WTC11 (cell line): ENCODE measurements at regions not wholly inside any gene's neighbourhood (a gene's known extent, or its start where the extent isn't known, plus 50 kb on each side); places are given as distances from the start of the nearest gene placed in this dataset.

Source experiments
- ATAC-seq: fragments of 200-7000 bp; cut with Tn5 transposase; 2 replicates; pipeline ENCODE4 v1.10.0; 2021; ENCODE audit warnings: mild to moderate bottlenecking, moderate library complexity
- CTCF ChIA-PET: fragments of 300-600 bp; sonication (Branson Sonifier 250); formaldehyde crosslinking; loops from one replicate; lab custom pipeline; 2021; ENCODE audit warnings: antibody characterized with exemption; lab: Charles Lee
- POLR2A ChIA-PET: fragments of 350-600 bp; sonication (Branson Sonifier 250); formaldehyde crosslinking; loops from one replicate; lab custom pipeline; 2021; ENCODE audit warnings: antibody characterized with exemption; lab: Charles Lee
- DNase-seq: peaks from one replicate; pipeline ENCODE4 v3.0.0; 2021; ENCODE audit warnings: low spot score
- H3K27ac Mint-ChIP-seq: 2 replicates; pipeline ENCODE4 v1.8.0; 2021; ENCODE audit warnings: mixed read lengths
- H3K27me3 Mint-ChIP-seq: 2 replicates; pipeline ENCODE4 v1.8.0; 2021; ENCODE audit warnings: low read depth, mild to moderate bottlenecking, moderate library complexity, mixed read lengths
- H3K36me3 Mint-ChIP-seq: 2 replicates; pipeline ENCODE4 v1.8.0; 2021; ENCODE audit warnings: mixed read lengths
- H3K4me1 Mint-ChIP-seq: 2 replicates; pipeline ENCODE4 v1.8.0; 2022; ENCODE audit warnings: mixed read lengths
- H3K4me3 Mint-ChIP-seq: 2 replicates; pipeline ENCODE4 v1.8.0; 2021; ENCODE audit warnings: mild to moderate bottlenecking, moderate library complexity, mixed read lengths
- H3K9me3 Mint-ChIP-seq: 2 replicates; pipeline ENCODE4 v1.8.0; 2021; ENCODE audit warnings: mixed read lengths
- AFF4 ChIP-seq: sonication (generic); formaldehyde crosslinking; IDR thresholded peaks from 2 replicates; pipeline ENCODE4 v1.8.1; 2023; ENCODE audit warnings: mild to moderate bottlenecking, missing genetic modification reagents, borderline replicate concordance
- ATF1 ChIP-seq: sonication (generic); formaldehyde crosslinking; IDR thresholded peaks from 2 replicates; pipeline ENCODE4 v1.8.1; 2023; ENCODE audit warnings: mild to moderate bottlenecking, moderate library complexity, missing genetic modification reagents
- CREB1 ChIP-seq: sonication (generic); formaldehyde crosslinking; IDR thresholded peaks from 2 replicates; pipeline ENCODE4 v1.8.0; 2023; ENCODE audit warnings: mild to moderate bottlenecking, missing genetic modification reagents
- E2F4 ChIP-seq: sonication (generic); formaldehyde crosslinking; IDR thresholded peaks from 2 replicates; pipeline ENCODE4 v1.8.1; 2022; ENCODE audit warnings: low read depth, mild to moderate bottlenecking, moderate library complexity, missing genetic modification reagents, borderline replicate concordance
- MYBL2 ChIP-seq: sonication (generic); formaldehyde crosslinking; IDR thresholded peaks from 2 replicates; pipeline ENCODE4 v1.8.1; 2023; ENCODE audit warnings: mild to moderate bottlenecking, moderate library complexity, missing genetic modification reagents
- NFATC4 ChIP-seq: fragments of 250-450 bp; sonication (Bioruptor Pico); IDR thresholded peaks from 2 replicates; pipeline ENCODE4 v1.9.0; 2021; ENCODE audit warnings: mild to moderate bottlenecking
- NFYB ChIP-seq: sonication (generic); formaldehyde crosslinking; conservative IDR thresholded peaks from 2 replicates; pipeline ENCODE4 v1.8.0; 2022; ENCODE audit warnings: low read depth, missing genetic modification reagents
- NR1H2 ChIP-seq: sonication (generic); formaldehyde crosslinking; IDR thresholded peaks from 2 replicates; pipeline ENCODE4 v1.9.0; 2021; ENCODE audit warnings: mild to moderate bottlenecking, moderate library complexity, missing genetic modification reagents
- NR3C1 ChIP-seq: sonication (generic); formaldehyde crosslinking; conservative IDR thresholded peaks from 2 replicates; pipeline ENCODE4 v1.8.1; 2023; ENCODE audit warnings: low read depth, mild to moderate bottlenecking, missing genetic modification reagents
- SMAD3 ChIP-seq: sonication (generic); formaldehyde crosslinking; IDR thresholded peaks from 2 replicates; pipeline ENCODE4 v1.8.0; 2022; ENCODE audit warnings: missing genetic modification reagents, mild to moderate bottlenecking, borderline replicate concordance
- TP53 ChIP-seq: sonication (generic); formaldehyde crosslinking; IDR thresholded peaks from 2 replicates; pipeline ENCODE4 v1.8.1; 2023; ENCODE audit warnings: mild to moderate bottlenecking, missing genetic modification reagents
- ZNF671 ChIP-seq: fragments of 250-450 bp; sonication (Bioruptor Pico); IDR thresholded peaks from 2 replicates; pipeline ENCODE4 v1.8.0; 2021; ENCODE audit warnings: mild to moderate bottlenecking
- ZSCAN18 ChIP-seq: fragments of 250-450 bp; sonication (Bioruptor Pico); IDR thresholded peaks from 2 replicates; pipeline ENCODE4 v2.1.2; 2022; ENCODE audit warnings: mild to moderate bottlenecking, moderate library complexity
- TF ChIP-seq, protein P1 (sequence below): sonication (generic); formaldehyde crosslinking; IDR thresholded peaks from 2 replicates; pipeline ENCODE4 v1.8.1; 2023; ENCODE audit warnings: mild to moderate bottlenecking, missing genetic modification reagents, moderate library complexity
- TF ChIP-seq, protein P2 (sequence below): sonication (generic); formaldehyde crosslinking; conservative IDR thresholded peaks from 2 replicates; pipeline ENCODE4 v1.8.1; 2022; ENCODE audit warnings: mild to moderate bottlenecking, missing genetic modification reagents
- TF ChIP-seq, protein P3 (sequence below): sonication (generic); formaldehyde crosslinking; IDR thresholded peaks from 2 replicates; pipeline ENCODE4 v1.8.0; 2022; ENCODE audit warnings: mild to moderate bottlenecking, missing genetic modification reagents
- TF ChIP-seq, protein P4 (sequence below): fragments of 250-450 bp; sonication (Bioruptor Pico); IDR thresholded peaks from 2 replicates; pipeline ENCODE4 v1.9.0; 2021; ENCODE audit warnings: mild to moderate bottlenecking
- TF ChIP-seq, protein P5 (sequence below): fragments of 250-450 bp; sonication (Bioruptor Pico); conservative IDR thresholded peaks from 2 replicates; pipeline ENCODE4 v1.9.0; 2021; ENCODE audit warnings: mild to moderate bottlenecking

- Mint-ChIP-seq H3K36me3 (no peaks in the 10 kb centered on the region), H3K4me1 (no peaks in the 10 kb centered on the region), H3K27me3 (no peaks in the 10 kb centered on the region), H3K4me3 (no peak overlapping the region), H3K27ac (no peak overlapping the region), H3K9me3 (no peaks in the 10 kb centered on the region)
- ChIA-PET POLR2A (no interaction called here), CTCF (no interaction called here)
- ATAC-seq (no peak), DNase-seq (no peak)
- TF ChIP-seq E2F4 (CRISPR knock-in tag): no peak
- TF ChIP-seq, protein P1, sequence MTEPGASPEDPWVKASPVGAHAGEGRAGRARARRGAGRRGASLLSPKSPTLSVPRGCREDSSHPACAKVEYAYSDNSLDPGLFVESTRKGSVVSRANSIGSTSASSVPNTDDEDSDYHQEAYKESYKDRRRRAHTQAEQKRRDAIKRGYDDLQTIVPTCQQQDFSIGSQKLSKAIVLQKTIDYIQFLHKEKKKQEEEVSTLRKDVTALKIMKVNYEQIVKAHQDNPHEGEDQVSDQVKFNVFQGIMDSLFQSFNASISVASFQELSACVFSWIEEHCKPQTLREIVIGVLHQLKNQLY (CRISPR knock-in tag): no peak
- TF ChIP-seq, protein P2, sequence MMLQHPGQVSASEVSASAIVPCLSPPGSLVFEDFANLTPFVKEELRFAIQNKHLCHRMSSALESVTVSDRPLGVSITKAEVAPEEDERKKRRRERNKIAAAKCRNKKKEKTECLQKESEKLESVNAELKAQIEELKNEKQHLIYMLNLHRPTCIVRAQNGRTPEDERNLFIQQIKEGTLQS (CRISPR knock-in tag): no peak
- TF ChIP-seq, protein P3, sequence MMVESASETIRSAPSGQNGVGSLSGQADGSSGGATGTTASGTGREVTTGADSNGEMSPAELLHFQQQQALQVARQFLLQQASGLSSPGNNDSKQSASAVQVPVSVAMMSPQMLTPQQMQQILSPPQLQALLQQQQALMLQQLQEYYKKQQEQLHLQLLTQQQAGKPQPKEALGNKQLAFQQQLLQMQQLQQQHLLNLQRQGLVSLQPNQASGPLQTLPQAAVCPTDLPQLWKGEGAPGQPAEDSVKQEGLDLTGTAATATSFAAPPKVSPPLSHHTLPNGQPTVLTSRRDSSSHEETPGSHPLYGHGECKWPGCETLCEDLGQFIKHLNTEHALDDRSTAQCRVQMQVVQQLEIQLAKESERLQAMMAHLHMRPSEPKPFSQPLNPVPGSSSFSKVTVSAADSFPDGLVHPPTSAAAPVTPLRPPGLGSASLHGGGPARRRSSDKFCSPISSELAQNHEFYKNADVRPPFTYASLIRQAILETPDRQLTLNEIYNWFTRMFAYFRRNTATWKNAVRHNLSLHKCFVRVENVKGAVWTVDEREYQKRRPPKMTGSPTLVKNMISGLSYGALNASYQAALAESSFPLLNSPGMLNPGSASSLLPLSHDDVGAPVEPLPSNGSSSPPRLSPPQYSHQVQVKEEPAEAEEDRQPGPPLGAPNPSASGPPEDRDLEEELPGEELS (CRISPR knock-in tag): no peak
- TF ChIP-seq MYBL2: no peak
- no peak for TF ChIP-seq TP53 (CRISPR knock-in tag)
- TF ChIP-seq, protein P4, sequence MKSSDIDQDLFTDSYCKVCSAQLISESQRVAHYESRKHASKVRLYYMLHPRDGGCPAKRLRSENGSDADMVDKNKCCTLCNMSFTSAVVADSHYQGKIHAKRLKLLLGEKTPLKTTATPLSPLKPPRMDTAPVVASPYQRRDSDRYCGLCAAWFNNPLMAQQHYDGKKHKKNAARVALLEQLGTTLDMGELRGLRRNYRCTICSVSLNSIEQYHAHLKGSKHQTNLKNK (CRISPR knock-in tag): no peak
- no peak for TF ChIP-seq CREB1 (CRISPR knock-in tag)
- TF ChIP-seq NR1H2 (CRISPR knock-in tag): no peak
- no peak for TF ChIP-seq ZNF671
- no peak for TF ChIP-seq NFATC4 (CRISPR knock-in tag)
- no peak for TF ChIP-seq NFYB (CRISPR knock-in tag)
- TF ChIP-seq ATF1: no peak
- TF ChIP-seq SMAD3 (CRISPR knock-in tag): no peak
- TF ChIP-seq NR3C1 (CRISPR knock-in tag): no peak
- TF ChIP-seq, protein P5, sequence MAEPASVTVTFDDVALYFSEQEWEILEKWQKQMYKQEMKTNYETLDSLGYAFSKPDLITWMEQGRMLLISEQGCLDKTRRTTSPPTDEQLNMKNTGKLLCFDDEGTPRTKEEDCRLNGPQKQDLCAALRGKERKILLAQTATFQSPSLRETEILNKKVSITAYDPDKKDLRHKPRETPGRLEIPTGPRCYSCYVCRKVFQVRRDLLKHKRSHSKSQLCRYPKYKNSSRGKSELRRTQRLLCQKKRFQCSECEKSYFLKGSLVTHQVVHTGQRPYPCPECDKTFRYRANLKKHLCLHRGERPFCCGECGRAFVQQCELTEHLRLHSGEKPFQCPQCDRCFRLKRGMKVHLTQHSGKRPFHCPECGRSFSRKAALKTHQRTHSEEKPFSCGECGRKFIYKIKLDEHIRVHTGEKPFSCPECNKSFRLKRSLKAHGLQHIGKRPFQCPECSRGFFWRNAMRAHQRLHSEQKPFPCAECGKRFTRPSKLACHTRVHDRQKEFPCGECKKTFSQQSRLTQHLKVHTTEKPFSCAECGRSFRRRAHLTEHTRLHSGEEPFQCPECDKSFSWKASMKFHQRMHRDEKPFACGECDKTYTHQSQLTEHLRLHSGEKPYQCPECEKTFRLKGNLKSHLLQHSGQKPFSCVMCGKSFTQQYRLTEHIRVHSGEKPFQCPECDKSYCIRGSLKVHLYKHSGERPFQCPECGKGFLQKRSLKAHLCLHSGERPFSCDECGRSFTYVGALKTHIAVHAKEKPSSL (CRISPR knock-in tag): no peak
- no peak for TF ChIP-seq AFF4
- TF ChIP-seq ZSCAN18: no peak
Observed at GRCh38 chr1:194653385-194653784, 1467.0 kb upstream of the B3GALT2 start.
